ENCODE measurements at regions not wholly inside any gene's neighbourhood (a gene's known extent, or its start where the extent isn't known, plus 50 kb on each side); places are given as distances from the start of the nearest gene placed in this dataset.

GRCh38 chr5:155418960-155419579 is 405.5 kb downstream of the KIF4B start:
- no peak for DNase-seq

DNA sequence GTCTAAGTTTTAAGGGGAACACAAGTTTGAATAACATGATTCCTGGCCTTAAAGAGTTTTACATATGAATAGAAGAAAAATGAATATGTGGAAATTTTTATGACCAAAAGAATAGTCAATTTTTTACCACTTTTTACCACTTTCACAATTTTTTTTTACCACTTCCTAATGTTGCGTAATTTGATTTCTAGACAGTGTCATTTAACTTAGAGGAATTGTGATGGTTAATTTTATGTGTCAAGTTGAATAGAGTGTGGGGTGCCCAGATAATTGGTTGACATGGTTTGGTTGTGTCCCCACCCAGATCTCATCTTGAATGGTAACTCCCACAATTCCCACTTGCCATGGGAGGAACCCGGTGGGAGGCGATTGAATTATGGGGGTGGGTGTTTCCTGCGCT is 416.6 kb downstream of the KIF4B start:
- DNase-seq: no peak

DNA sequence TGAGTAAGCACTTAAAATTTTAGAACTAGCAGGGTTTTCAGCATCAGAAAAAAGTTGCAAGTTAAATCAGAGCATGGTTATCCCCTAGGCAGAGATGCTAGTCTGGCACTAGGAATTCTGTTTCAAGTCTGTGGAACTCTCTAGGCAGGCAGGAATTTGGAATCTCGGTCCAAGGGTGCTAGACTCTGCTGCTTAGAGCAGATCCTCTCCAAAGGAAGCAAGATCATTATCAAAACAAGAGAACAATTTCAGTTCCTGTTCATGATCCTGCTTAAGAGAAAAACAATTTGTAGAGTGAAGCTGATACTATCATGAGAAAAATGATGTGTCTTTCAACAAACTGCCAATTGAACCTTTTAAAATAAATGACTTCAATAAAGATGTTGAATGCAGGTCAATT is 420.7 kb downstream of the KIF4B start:
- DNase-seq: no peak

DNA sequence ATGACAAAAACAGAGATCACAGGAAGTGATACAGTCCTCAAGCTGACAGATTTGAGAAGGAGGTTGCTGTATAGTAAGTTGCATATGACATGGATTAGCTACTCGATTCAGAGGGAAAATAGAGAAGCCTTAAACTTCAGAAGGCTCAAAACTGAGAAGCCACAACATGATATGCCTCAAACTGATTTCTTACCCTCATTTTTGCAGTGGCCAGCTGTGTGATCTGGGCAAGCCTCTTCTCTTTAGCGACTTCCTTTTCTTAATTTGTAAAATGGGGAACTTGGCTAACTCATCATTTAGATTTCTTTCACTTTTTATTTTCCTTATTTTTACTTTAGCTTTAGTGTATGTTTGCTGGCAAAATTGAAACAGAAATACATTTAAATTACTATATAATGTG is 421.1 kb downstream of the KIF4B start:
- DNase-seq: no peak

DNA sequence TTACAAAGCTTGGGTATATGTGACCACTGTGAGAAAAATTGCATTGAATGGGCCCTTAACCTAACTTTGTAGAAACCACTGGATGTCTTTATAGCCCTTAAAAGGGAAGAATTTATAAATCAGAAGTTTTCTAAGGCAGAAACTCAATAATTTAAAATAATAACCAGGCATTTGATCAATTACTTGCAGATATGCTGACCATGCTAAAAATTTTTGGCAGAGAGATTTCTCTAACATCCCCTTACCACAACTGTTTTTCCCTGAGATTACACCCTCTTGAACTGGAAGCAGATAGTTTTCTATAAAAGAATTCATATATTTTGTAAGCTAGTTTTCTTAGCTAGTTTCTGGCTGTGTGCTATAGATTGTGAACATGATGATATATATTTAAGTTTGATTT is 428.3 kb downstream of the KIF4B start:
- DNase-seq: no peak

- no peak for DNase-seq
Observed at GRCh38 chr5:155451106-155451505, 437.6 kb downstream of the KIF4B start.

- no peak for DNase-seq
Observed at GRCh38 chr5:155455791-155456514, 442.4 kb downstream of the KIF4B start.

DNA sequence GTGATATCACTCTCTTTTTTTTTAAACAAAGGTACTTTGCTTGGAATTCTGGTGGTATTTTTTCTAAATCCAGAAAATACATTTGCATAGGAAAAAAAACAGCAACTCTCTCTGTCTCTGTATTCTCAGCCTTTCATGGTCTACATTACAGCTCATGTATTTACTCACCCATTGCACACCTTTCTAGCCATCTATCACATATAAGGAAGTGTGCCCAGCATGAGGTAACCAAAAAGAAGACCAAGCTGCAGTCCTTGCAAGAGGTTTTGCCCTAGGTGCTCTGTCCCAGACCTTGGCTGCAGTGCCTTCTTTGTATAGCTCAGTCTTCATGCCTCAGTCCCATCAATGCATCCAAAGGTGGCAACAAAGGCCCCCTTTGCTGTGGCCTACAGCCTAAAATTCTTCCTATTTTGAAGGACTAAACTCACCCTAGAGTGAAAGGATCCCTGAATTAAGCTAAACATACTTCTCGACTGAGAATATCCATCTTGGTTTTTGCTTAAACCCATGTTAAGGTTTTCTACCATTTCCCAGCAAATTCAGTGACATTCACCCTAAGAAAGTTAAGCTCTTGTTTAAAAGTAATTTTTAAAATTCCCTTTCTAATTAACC is 446.4 kb downstream of the KIF4B start:
- no peak for DNase-seq

DNA sequence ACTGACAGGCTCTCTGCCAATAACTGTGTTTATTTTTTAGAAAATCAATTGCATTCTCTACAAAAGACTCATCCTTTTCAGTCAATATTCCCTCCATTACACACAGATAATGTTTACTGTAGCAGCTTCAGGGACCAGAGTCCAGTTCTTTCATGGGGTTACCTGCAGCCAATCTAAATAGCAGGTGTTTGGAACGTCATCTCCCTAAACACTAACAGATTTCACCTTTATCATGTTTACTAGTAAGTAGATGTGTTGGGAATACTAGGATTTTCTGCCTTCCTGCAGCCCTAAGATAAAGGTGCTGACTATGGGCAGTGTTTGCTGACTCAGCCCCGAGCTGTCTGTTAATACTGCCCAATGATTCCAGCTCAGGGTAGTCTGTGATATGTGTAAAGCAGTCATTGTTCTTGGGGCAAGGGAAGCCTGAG is 447.0 kb downstream of the KIF4B start:
- DNase-seq: no peak

- DNase-seq: no peak
Observed at GRCh38 chr5:155461304-155461703, 447.7 kb downstream of the KIF4B start.

GRCh38 chr5:155466851-155467250 is 453.3 kb downstream of the KIF4B start:
- DNase-seq: no peak

GRCh38 chr5:155471027-155471426 is 457.5 kb downstream of the KIF4B start:
- no peak for DNase-seq

DNA sequence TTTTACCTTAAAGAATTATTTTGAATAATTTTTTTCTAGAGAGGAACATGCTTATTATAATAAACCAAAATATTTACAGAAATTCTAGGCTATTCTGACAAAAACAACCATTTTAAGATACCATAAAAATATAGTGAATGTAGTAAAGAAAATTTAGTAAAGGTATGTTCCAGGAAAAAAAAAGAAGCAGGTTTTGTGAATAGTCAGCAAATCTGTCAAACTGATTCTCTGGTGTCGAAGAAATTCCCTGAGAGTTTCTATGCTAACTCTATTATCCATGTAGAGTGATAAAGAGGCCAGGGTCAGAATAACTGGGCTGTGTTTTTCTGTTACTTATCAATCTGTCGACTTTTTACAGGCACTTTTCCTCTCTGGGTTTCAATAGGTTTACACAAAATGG is 459.2 kb downstream of the KIF4B start:
- DNase-seq: no peak

- DNase-seq: no peak
Observed at GRCh38 chr5:155475318-155475717, 461.8 kb downstream of the KIF4B start.

- no peak for DNase-seq
Observed at GRCh38 chr5:155480731-155481131, 467.2 kb downstream of the KIF4B start.

GRCh38 chr5:155481182-155481581 is 467.6 kb downstream of the KIF4B start:
- no peak for DNase-seq

- DNase-seq: no peak
Observed at GRCh38 chr5:155482428-155482827, 468.9 kb downstream of the KIF4B start.

- peak; percentile 84 for DNase-seq
Observed at GRCh38 chr5:155485386-155485785, 471.8 kb downstream of the KIF4B start.

DNA sequence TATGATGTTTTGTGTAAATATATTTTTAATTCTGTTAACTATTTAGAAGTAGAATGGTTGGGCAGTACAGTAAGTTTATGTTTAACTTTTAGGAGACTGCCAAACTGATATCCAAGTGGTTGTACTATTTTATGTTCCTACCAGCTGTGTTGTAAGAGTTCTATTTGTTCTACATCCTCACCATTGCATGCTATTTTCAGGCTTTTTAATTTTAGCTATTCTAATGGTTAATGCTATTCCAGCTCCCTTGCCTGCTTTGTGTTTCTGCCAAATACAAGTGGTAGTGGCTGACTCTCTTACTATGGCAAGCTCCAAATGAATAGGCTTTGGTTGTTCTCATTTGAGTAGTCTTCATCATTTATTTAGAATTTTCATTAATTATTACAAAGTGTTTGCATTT is 476.4 kb downstream of the KIF4B start:
- DNase-seq: no peak

DNA sequence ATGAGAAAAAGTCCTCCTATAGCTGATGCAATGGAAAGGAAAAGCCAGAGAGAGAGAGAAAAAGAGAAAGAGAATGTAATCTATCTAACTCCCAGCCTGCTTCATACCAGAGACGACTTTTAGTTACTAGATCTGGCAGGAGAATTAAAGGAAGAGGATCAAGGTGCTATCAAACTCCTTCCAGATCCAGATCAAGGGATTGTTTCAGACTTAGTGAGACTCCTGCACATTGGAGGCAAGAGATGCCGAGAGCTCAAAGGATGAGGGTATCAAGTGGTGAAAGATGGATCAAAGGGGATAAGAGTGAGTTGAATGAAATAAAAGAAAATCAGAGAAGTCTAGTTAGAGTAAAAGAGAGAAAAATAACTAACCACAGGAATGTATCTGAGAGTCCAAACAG is 478.6 kb downstream of the KIF4B start:
- no peak for DNase-seq

- DNase-seq: no peak
Observed at GRCh38 chr5:155504606-155505005, 491.1 kb downstream of the KIF4B start.

- DNase-seq: no peak
Observed at GRCh38 chr5:155507363-155507762, 493.8 kb downstream of the KIF4B start.

GRCh38 chr5:155508673-155509072 is 495.1 kb downstream of the KIF4B start:
- DNase-seq: no peak

GRCh38 chr5:155512329-155512728 is 498.8 kb downstream of the KIF4B start:
- no peak for DNase-seq

All from tongue (tissue), 1 donor.